MM.1S (cell line): ENCODE measurements at regions not wholly inside any gene's neighbourhood (a gene's known extent, or its start where the extent isn't known, plus 50 kb on each side); places are given as distances from the start of the nearest gene placed in this dataset.

Source experiments
- CTCF ChIP-seq: fragments of 300-600 bp; sonication (generic); IDR thresholded peaks from 2 replicates; pipeline ENCODE4 v1.5.1; 2016; ENCODE audit warnings: antibody characterized with exemption, low read length, mixed read lengths
- EZH2 ChIP-seq: fragments of 300-600 bp; sonication (generic); optimal IDR thresholded peaks from 2 replicates; pipeline ENCODE3; 2017; ENCODE audit warnings: low read depth, mild to moderate bottlenecking, antibody characterized with exemption, low read length, mixed read lengths
- EZH2phosphoT487 ChIP-seq: fragments of 300-600 bp; sonication (generic); IDR thresholded peaks from 2 replicates; pipeline ENCODE4 v1.6.1; 2018; ENCODE audit warnings: antibody characterized with exemption, low read length

DNA sequence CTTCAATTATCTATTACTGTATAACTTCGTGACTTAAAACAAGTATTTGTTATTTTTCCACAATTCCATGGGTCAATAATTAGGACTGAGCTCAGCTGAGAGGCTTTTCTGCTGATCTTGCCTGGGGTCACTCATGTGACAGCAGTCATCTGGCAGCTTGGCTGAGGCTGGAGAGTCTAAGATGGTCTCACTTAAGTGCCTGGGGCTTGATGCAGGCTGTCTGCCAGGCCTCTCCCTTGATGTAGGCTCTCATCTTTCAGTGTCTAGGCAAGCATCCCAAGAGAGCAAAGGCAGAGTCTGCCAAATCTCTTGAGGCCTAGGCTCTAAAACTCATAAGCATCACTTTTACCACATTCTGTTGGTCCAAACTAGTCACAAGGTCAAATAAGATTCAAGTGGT lies 93.2 kb downstream of the NKX2-1 start:
- no peak for TF ChIP-seq CTCF
- TF ChIP-seq EZH2phosphoT487: no peak
- no peak for TF ChIP-seq EZH2
